ENCODE measurements at regions not wholly inside any gene's neighbourhood (a gene's known extent, or its start where the extent isn't known, plus 50 kb on each side); places are given as distances from the start of the nearest gene placed in this dataset.

DNA sequence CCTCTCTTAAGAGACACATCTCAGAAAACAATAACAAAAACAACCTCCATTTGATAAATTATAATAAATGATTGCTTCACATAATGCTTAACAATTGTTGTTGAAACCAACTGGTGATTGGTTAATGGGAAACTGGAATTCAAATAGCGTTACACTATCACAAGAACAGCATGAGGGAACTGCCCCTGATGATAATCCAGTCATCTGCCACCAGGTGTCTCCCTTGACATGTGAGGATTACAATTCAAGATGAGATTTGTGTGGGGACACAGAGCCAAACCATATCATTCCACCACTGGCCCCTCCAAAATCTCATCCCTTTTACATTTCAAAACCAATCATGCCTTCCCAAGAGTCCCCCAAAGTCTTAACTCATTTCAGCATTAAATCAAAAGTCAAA is 375.9 kb downstream of the BMPER start:
- H3K27ac ChIP-seq = no peak overlapping the region
- no peaks in the 10 kb centered on the region for H3K27me3 ChIP-seq
- H3K4me1 ChIP-seq (ENCODE audit: low read depth) = no peaks in the 10 kb centered on the region
- no peaks in the 10 kb centered on the region for H3K9me3 ChIP-seq (ENCODE audit: low read depth)
- no peak for DNase-seq (ENCODE audit: low read depth in 1 of 2, low spot score in 1 of 2)
- no peaks in the 10 kb centered on the region for H3K36me3 ChIP-seq
- TF ChIP-seq, protein P1, sequence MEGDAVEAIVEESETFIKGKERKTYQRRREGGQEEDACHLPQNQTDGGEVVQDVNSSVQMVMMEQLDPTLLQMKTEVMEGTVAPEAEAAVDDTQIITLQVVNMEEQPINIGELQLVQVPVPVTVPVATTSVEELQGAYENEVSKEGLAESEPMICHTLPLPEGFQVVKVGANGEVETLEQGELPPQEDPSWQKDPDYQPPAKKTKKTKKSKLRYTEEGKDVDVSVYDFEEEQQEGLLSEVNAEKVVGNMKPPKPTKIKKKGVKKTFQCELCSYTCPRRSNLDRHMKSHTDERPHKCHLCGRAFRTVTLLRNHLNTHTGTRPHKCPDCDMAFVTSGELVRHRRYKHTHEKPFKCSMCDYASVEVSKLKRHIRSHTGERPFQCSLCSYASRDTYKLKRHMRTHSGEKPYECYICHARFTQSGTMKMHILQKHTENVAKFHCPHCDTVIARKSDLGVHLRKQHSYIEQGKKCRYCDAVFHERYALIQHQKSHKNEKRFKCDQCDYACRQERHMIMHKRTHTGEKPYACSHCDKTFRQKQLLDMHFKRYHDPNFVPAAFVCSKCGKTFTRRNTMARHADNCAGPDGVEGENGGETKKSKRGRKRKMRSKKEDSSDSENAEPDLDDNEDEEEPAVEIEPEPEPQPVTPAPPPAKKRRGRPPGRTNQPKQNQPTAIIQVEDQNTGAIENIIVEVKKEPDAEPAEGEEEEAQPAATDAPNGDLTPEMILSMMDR (IDR thresholded peaks at IDR 0.05; ENCODE audit: low read depth, low read length) = no peak
- H3K4me3 ChIP-seq = no peak overlapping the region

DNA sequence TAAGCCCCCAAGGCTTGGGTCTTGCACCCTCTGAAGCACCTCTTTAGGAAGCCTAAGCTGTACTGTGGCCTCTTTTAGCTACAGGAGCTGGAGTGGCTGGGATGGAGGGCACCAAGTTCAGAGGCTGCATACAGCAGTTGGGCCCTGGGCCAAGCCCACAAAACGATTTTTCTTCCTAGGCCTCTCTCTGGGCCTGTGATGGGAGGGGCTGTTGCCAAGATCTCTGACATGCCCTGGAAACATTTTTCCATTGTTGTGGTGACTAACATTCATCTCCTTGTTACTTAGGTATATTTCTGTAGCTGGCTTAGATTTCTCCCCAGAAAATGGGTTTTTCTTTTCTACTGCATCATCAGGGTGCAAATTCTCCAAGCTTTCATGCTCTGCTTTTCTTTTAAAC is 375.7 kb upstream of the NPSR1 start:
- H3K9me3 ChIP-seq (ENCODE audit: low read depth) = no peaks in the 10 kb centered on the region
- TF ChIP-seq, protein P1 (IDR thresholded peaks at IDR 0.05; ENCODE audit: low read depth, low read length) = no peak
- no peaks in the 10 kb centered on the region for H3K27me3 ChIP-seq
- H3K4me1 ChIP-seq (ENCODE audit: low read depth) = no peaks in the 10 kb centered on the region
- no peak overlapping the region for H3K4me3 ChIP-seq
- peak in 1 of 2 donors; percentile 13 for DNase-seq (ENCODE audit: low read depth in 1 of 2, low spot score in 1 of 2)
- no peaks in the 10 kb centered on the region for H3K36me3 ChIP-seq
- H3K27ac ChIP-seq = no peak overlapping the region

DNA sequence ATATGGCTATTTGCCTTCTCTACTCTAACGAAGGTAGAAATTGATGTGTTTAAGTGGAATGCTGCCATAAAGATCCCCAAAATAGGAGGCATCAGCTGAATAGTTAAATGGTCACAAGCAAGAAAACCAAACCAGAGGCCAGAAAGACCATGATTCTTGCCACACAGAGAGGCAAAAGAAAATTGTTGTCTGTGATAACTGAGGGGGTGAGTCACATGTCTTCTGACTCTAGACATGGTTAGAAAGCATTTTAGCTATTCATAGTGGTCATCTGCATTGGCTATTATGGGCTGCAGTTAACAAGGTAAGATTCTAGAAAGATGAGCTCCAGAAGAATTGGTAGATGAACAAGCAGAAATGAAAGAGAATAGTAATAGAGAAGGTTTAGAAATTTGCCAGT is 361.4 kb upstream of the NPSR1 start:
- H3K4me3 ChIP-seq = no peak overlapping the region
- H3K4me1 ChIP-seq (ENCODE audit: low read depth) = no peaks in the 10 kb centered on the region
- TF ChIP-seq, protein P1 (IDR thresholded peaks at IDR 0.05; ENCODE audit: low read depth, low read length) = no peak
- DNase-seq (ENCODE audit: low read depth in 1 of 2, low spot score in 1 of 2) = peak in 1 of 2 donors; percentile 52
- no peaks in the 10 kb centered on the region for H3K9me3 ChIP-seq (ENCODE audit: low read depth)
- no peak overlapping the region for H3K27ac ChIP-seq
- no peaks in the 10 kb centered on the region for H3K36me3 ChIP-seq
- H3K27me3 ChIP-seq = no peaks in the 10 kb centered on the region

DNA sequence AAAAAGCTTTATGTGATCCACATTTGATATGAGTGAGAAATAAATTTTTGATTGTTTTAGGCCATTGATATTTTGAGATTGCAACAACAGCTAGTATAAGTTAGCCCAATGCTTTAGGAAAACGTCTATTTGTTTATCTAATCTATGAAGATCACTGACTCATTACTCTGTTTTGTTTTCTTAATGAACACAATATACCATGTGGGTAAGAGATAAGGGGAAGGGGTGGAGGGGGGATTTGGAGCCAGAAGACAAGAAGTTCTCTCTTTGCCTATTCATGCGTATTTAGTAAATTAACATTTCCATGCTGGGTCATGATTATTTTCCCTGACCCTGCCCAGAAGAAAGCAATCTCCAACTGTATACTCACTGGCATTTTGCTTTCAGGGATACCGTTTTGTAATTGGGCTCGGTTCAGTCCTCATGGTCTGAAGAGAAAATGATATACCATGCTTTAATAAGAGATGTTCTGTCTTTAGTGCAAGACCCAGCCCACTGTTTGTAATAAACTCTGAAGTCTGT is 359.5 kb upstream of the NPSR1 start:
- H3K36me3 ChIP-seq = no peaks in the 10 kb centered on the region
- DNase-seq (ENCODE audit: low read depth in 1 of 2, low spot score in 1 of 2) = no peak
- no peaks in the 10 kb centered on the region for H3K9me3 ChIP-seq (ENCODE audit: low read depth)
- no peaks in the 10 kb centered on the region for H3K4me1 ChIP-seq (ENCODE audit: low read depth)
- no peak overlapping the region for H3K4me3 ChIP-seq
- H3K27ac ChIP-seq = no peak overlapping the region
- H3K27me3 ChIP-seq = no peaks in the 10 kb centered on the region
- TF ChIP-seq, protein P1 (IDR thresholded peaks at IDR 0.05; ENCODE audit: low read depth, low read length) = no peak

DNA sequence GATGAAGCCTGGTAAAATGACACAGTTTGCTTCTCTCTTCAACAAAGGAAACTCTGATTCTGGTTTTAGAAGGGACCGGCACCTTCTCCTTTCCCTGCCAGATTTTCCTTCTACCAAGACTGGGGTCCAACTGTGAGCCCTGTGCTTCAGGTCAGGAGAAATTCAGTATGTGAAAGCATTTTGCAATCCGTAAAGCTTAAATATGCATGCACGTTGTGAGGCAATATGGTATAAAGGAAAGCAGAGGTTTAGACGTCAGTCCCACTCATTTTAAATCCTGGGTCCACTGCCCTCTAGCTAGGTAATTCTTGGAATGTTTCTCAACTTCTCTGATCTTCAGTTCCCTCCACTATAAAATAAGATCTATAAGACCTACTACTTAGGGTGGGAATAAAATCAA is 359.0 kb upstream of the NPSR1 start:
- no peaks in the 10 kb centered on the region for H3K36me3 ChIP-seq
- no peaks in the 10 kb centered on the region for H3K4me1 ChIP-seq (ENCODE audit: low read depth)
- H3K9me3 ChIP-seq (ENCODE audit: low read depth) = no peaks in the 10 kb centered on the region
- H3K4me3 ChIP-seq = no peak overlapping the region
- H3K27me3 ChIP-seq = no peaks in the 10 kb centered on the region
- DNase-seq (ENCODE audit: low read depth in 1 of 2, low spot score in 1 of 2) = no peak
- TF ChIP-seq, protein P1 (IDR thresholded peaks at IDR 0.05; ENCODE audit: low read depth, low read length) = no peak
- no peak overlapping the region for H3K27ac ChIP-seq

DNA sequence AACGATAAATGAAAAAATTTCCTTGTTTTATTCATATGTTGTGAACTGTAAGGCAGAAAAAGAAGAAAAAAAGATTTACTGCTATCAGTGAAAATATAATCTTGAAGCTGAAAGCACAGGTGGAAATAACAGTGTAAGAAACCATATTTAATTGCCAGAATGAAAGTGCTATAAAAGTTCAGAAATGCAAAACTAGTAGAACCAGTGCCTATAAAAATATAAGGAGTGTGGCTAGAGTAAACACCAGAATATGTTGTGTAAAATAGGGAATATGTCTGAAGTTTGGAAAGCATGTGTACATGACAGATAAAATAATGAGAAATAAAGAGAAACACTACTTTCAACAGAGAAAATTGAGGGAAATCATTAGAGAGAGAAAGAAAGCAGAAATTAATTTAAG is 350.5 kb upstream of the NPSR1 start:
- no peak overlapping the region for H3K4me3 ChIP-seq
- H3K27ac ChIP-seq = no peak overlapping the region
- H3K27me3 ChIP-seq = no peaks in the 10 kb centered on the region
- no peaks in the 10 kb centered on the region for H3K36me3 ChIP-seq
- H3K4me1 ChIP-seq (ENCODE audit: low read depth) = no peaks in the 10 kb centered on the region
- TF ChIP-seq, protein P1 (IDR thresholded peaks at IDR 0.05; ENCODE audit: low read depth, low read length) = no peak
- H3K9me3 ChIP-seq (ENCODE audit: low read depth) = no peaks in the 10 kb centered on the region
- no peak for DNase-seq (ENCODE audit: low read depth in 1 of 2, low spot score in 1 of 2)

Measured in cardiac muscle cell (in vitro differentiated cells and primary cell).